SJCRH30 (cell line): ENCODE measurements at regions not wholly inside any gene's neighbourhood (a gene's known extent, or its start where the extent isn't known, plus 50 kb on each side); places are given as distances from the start of the nearest gene placed in this dataset.
A peak's percentile ranks its signal among the peaks of the same experiment; 100 is the strongest.

Experiments used
- DNase-seq, 2 experiments: peaks; one replicate each; pipeline ENCODE4 v3.0.0-alpha.2; 2015 to 2020
- H3K27ac ChIP-seq: fragments of 250-450 bp; sonication (Bioruptor Pico); 2 replicates; pipeline ENCODE4 v1.5.1; 2020; ENCODE audit warnings: mild to moderate bottlenecking, moderate library complexity
- H3K27me3 ChIP-seq: fragments of 250-450 bp; sonication (Bioruptor Pico); 2 replicates; pipeline ENCODE4 v1.5.1; 2020; ENCODE audit warnings: mild to moderate bottlenecking, moderate library complexity
- H3K36me3 ChIP-seq: fragments of 250-450 bp; sonication (Bioruptor Pico); 2 replicates; pipeline ENCODE4 v1.5.1; 2020; ENCODE audit warnings: mild to moderate bottlenecking, moderate library complexity
- H3K4me1 ChIP-seq: fragments of 250-450 bp; sonication (Bioruptor Pico); 2 replicates; pipeline ENCODE4 v1.5.1; 2020; ENCODE audit warnings: mild to moderate bottlenecking, moderate library complexity
- H3K4me3 ChIP-seq: fragments of 250-450 bp; sonication (Bioruptor Pico); 2 replicates; pipeline ENCODE4 v1.5.1; 2020; ENCODE audit warnings: mild to moderate bottlenecking, moderate library complexity
- H3K9me3 ChIP-seq: fragments of 250-450 bp; sonication (Bioruptor Pico); replicated peaks from 2 replicates; pipeline ENCODE4 v1.5.1; 2020; ENCODE audit warnings: mild to moderate bottlenecking, moderate library complexity

- no peaks in the 10 kb centered on the region for H3K27me3 ChIP-seq
- H3K4me3 ChIP-seq = no peak overlapping the region
- H3K4me1 ChIP-seq = no peaks in the 10 kb centered on the region
- no peaks in the 10 kb centered on the region for H3K36me3 ChIP-seq
- no peaks in the 10 kb centered on the region for H3K9me3 ChIP-seq
- H3K27ac ChIP-seq = no peak overlapping the region
- DNase-seq = no peak
Observed at GRCh38 chr7:69467826-69468225, 130.4 kb upstream of the AUTS2 start.

GRCh38 chr7:69476416-69476815 lies 121.9 kb upstream of the AUTS2 start:
- H3K27ac ChIP-seq = no peak overlapping the region

GRCh38 chr7:69482676-69483075 lies 115.6 kb upstream of the AUTS2 start:
- Histone ChIP-seq H3K9me3 (no peaks in the 10 kb centered on the region), H3K27ac (no peak overlapping the region), H3K4me3 (no peak overlapping the region), H3K36me3 (no peaks in the 10 kb centered on the region), H3K27me3 (no peaks in the 10 kb centered on the region), H3K4me1 (no peaks in the 10 kb centered on the region)
- DNase-seq = no peak

More at GRCh38 chr7:69476416-69476815, 121.9 kb upstream of the AUTS2 start:
- Histone ChIP-seq H3K4me3 (no peak overlapping the region), H3K36me3 (no peaks in the 10 kb centered on the region), H3K9me3 (no peaks in the 10 kb centered on the region), H3K27me3 (no peaks in the 10 kb centered on the region), H3K4me1 (peaks cover 3% of the 10 kb centered on the region)
- no peak for DNase-seq

- no peaks in the 10 kb centered on the region for H3K27me3 ChIP-seq
- H3K4me1 ChIP-seq = 0 out of 2 replicates have a peak, but pooled peaks cover 2% of the 10 kb centered on the region
- no peaks in the 10 kb centered on the region for H3K36me3 ChIP-seq
- DNase-seq = no peak
- H3K4me3 ChIP-seq = no peak overlapping the region
- no peak overlapping the region for H3K27ac ChIP-seq
- H3K9me3 ChIP-seq = no peaks in the 10 kb centered on the region
Observed at GRCh38 chr7:69489533-69489932, 108.7 kb upstream of the AUTS2 start.

- H3K36me3 ChIP-seq = no peaks in the 10 kb centered on the region
- H3K9me3 ChIP-seq = no peaks in the 10 kb centered on the region
- peaks cover 6% of the 10 kb centered on the region; the same call in 1 of the 2 replicates for H3K4me1 ChIP-seq
- H3K27ac ChIP-seq = no peak overlapping the region
- no peak overlapping the region for H3K4me3 ChIP-seq
- H3K27me3 ChIP-seq = no peaks in the 10 kb centered on the region
- no peak for DNase-seq
Observed at GRCh38 chr7:69498671-69499070, 99.6 kb upstream of the AUTS2 start.

- Histone ChIP-seq H3K27me3 (no peaks in the 10 kb centered on the region), H3K4me3 (no peak overlapping the region), H3K4me1 (peaks cover 5% of the 10 kb centered on the region; the same call in 1 of the 2 replicates), H3K36me3 (no peaks in the 10 kb centered on the region), H3K9me3 (no peaks in the 10 kb centered on the region), H3K27ac (no peak overlapping the region)
- DNase-seq = peak in 1 of 2 experiments; percentile 32
Observed at GRCh38 chr7:69502358-69502757, 95.9 kb upstream of the AUTS2 start.

- no peaks in the 10 kb centered on the region for H3K9me3 ChIP-seq
- DNase-seq = no peak
- no peaks in the 10 kb centered on the region for H3K36me3 ChIP-seq
- H3K27ac ChIP-seq = no peak overlapping the region
- peaks cover 7% of the 10 kb centered on the region for H3K4me1 ChIP-seq
- H3K4me3 ChIP-seq = no peak overlapping the region
- H3K27me3 ChIP-seq = no peaks in the 10 kb centered on the region
Observed at GRCh38 chr7:69504733-69505420, 93.4 kb upstream of the AUTS2 start.

GRCh38 chr7:69508736-69509135 lies 89.5 kb upstream of the AUTS2 start:
- no peaks in the 10 kb centered on the region for H3K27me3 ChIP-seq
- H3K9me3 ChIP-seq = no peaks in the 10 kb centered on the region

GRCh38 chr7:69510114-69510513 lies 88.2 kb upstream of the AUTS2 start:
- Histone ChIP-seq H3K27me3 (no peaks in the 10 kb centered on the region), H3K27ac (no peak overlapping the region), H3K9me3 (no peaks in the 10 kb centered on the region), H3K36me3 (no peaks in the 10 kb centered on the region), H3K4me3 (no peak overlapping the region), H3K4me1 (peaks cover 7% of the 10 kb centered on the region)
- DNase-seq = peak; percentile 73 to 82

More at GRCh38 chr7:69508736-69509135, 89.5 kb upstream of the AUTS2 start:
- no peak overlapping the region for H3K4me3 ChIP-seq
- DNase-seq = no peak
- H3K36me3 ChIP-seq = no peaks in the 10 kb centered on the region
- no peak overlapping the region for H3K27ac ChIP-seq
- peaks cover 8% of the 10 kb centered on the region for H3K4me1 ChIP-seq

- H3K9me3 ChIP-seq = no peaks in the 10 kb centered on the region; the same call in 1 of the 2 replicates
- DNase-seq = no peak
- no peaks in the 10 kb centered on the region for H3K27me3 ChIP-seq
- H3K36me3 ChIP-seq = no peaks in the 10 kb centered on the region
- H3K4me3 ChIP-seq = no peak overlapping the region
- no peak overlapping the region for H3K27ac ChIP-seq
- H3K4me1 ChIP-seq = no peaks in the 10 kb centered on the region
Observed at GRCh38 chr7:69515495-69516212, 82.6 kb upstream of the AUTS2 start.

- Histone ChIP-seq H3K4me1 (no peaks in the 10 kb centered on the region), H3K9me3 (no peaks in the 10 kb centered on the region; the same call in 1 of the 2 replicates), H3K36me3 (no peaks in the 10 kb centered on the region), H3K27me3 (no peaks in the 10 kb centered on the region), H3K27ac (no peak overlapping the region), H3K4me3 (no peak overlapping the region)
- DNase-seq = no peak
Observed at GRCh38 chr7:69516238-69516820, 81.9 kb upstream of the AUTS2 start.

GRCh38 chr7:69517985-69518704 lies 80.1 kb upstream of the AUTS2 start:
- H3K27me3 ChIP-seq = no peaks in the 10 kb centered on the region
- no peaks in the 10 kb centered on the region; the same call in 1 of the 2 replicates for H3K9me3 ChIP-seq
- no peaks in the 10 kb centered on the region for H3K36me3 ChIP-seq
- H3K27ac ChIP-seq = no peak overlapping the region
- H3K4me3 ChIP-seq = no peak overlapping the region
- no peaks in the 10 kb centered on the region for H3K4me1 ChIP-seq
- DNase-seq = no peak

- Histone ChIP-seq H3K4me3 (no peak overlapping the region), H3K9me3 (no peaks in the 10 kb centered on the region; the same call in 1 of the 2 replicates), H3K27ac (no peak overlapping the region), H3K4me1 (no peaks in the 10 kb centered on the region), H3K27me3 (no peaks in the 10 kb centered on the region), H3K36me3 (no peaks in the 10 kb centered on the region)
- DNase-seq = no peak
Observed at GRCh38 chr7:69518705-69519077, 79.6 kb upstream of the AUTS2 start.

GRCh38 chr7:69526570-69526969 lies 71.7 kb upstream of the AUTS2 start:
- no peak overlapping the region for H3K4me3 ChIP-seq
- H3K27me3 ChIP-seq = no peaks in the 10 kb centered on the region
- no peak for DNase-seq
- no peaks in the 10 kb centered on the region for H3K9me3 ChIP-seq
- no peak overlapping the region for H3K27ac ChIP-seq
- H3K36me3 ChIP-seq = no peaks in the 10 kb centered on the region
- H3K4me1 ChIP-seq = no peaks in the 10 kb centered on the region

GRCh38 chr7:69527706-69528105 lies 70.6 kb upstream of the AUTS2 start:
- Histone ChIP-seq H3K27ac (no peak overlapping the region), H3K27me3 (no peaks in the 10 kb centered on the region)

More at GRCh38 chr7:69527706-69528105, 70.6 kb upstream of the AUTS2 start:
- Histone ChIP-seq H3K4me3 (no peak overlapping the region), H3K36me3 (no peaks in the 10 kb centered on the region), H3K9me3 (no peaks in the 10 kb centered on the region), H3K4me1 (no peaks in the 10 kb centered on the region)
- no peak for DNase-seq
